ENCODE measurements at regions not wholly inside any gene's neighbourhood (a gene's known extent, or its start where the extent isn't known, plus 50 kb on each side); places are given as distances from the start of the nearest gene placed in this dataset.

GRCh38 chr16:63302811-63303210 lies 1266.6 kb upstream of the CDH8 start:
- no peak for TF ChIP-seq POLR2A (IDR thresholded peaks at IDR 0.05)
- TF ChIP-seq, protein P1, sequence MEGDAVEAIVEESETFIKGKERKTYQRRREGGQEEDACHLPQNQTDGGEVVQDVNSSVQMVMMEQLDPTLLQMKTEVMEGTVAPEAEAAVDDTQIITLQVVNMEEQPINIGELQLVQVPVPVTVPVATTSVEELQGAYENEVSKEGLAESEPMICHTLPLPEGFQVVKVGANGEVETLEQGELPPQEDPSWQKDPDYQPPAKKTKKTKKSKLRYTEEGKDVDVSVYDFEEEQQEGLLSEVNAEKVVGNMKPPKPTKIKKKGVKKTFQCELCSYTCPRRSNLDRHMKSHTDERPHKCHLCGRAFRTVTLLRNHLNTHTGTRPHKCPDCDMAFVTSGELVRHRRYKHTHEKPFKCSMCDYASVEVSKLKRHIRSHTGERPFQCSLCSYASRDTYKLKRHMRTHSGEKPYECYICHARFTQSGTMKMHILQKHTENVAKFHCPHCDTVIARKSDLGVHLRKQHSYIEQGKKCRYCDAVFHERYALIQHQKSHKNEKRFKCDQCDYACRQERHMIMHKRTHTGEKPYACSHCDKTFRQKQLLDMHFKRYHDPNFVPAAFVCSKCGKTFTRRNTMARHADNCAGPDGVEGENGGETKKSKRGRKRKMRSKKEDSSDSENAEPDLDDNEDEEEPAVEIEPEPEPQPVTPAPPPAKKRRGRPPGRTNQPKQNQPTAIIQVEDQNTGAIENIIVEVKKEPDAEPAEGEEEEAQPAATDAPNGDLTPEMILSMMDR (IDR thresholded peaks at IDR 0.05), result no peak

All from testis (tissue), 2 donors.